ENCODE measurements at regions not wholly inside any gene's neighbourhood (a gene's known extent, or its start where the extent isn't known, plus 50 kb on each side); places are given as distances from the start of the nearest gene placed in this dataset.

- H3K4me3 ChIP-seq (ENCODE audit: low read depth, low read length): no peak overlapping the region
- no peak for TF ChIP-seq CTCF (IDR thresholded peaks at IDR 0.05; ENCODE audit: low read depth, low read length, missing control alignments)
- DNase-seq (ENCODE audit: low read depth): no peak
Observed at GRCh38 chr11:15300341-15300740, 185.6 kb downstream of the INSC start.

- TF ChIP-seq CTCF (IDR thresholded peaks at IDR 0.05; ENCODE audit: low read depth, low read length, missing control alignments): no peak
Observed at GRCh38 chr11:15307619-15308024, 192.9 kb downstream of the INSC start.

GRCh38 chr11:15308840-15309239 is 194.1 kb downstream of the INSC start:
- no peak for DNase-seq (ENCODE audit: low read depth)
- H3K4me3 ChIP-seq (ENCODE audit: low read depth, low read length): no peak overlapping the region
- TF ChIP-seq CTCF (IDR thresholded peaks at IDR 0.05; ENCODE audit: low read depth, low read length, missing control alignments): no peak

More at GRCh38 chr11:15307619-15308024, 192.9 kb downstream of the INSC start:
- no peak for DNase-seq (ENCODE audit: low read depth)
- no peak overlapping the region for H3K4me3 ChIP-seq (ENCODE audit: low read depth, low read length)

GRCh38 chr11:15309296-15309695 is 194.6 kb downstream of the INSC start:
- no peak for DNase-seq (ENCODE audit: low read depth)
- no peak overlapping the region for H3K4me3 ChIP-seq (ENCODE audit: low read depth, low read length)
- no peak for TF ChIP-seq CTCF (IDR thresholded peaks at IDR 0.05; ENCODE audit: low read depth, low read length, missing control alignments)

GRCh38 chr11:15313862-15314261 is 199.1 kb downstream of the INSC start:
- no peak for TF ChIP-seq CTCF (IDR thresholded peaks at IDR 0.05; ENCODE audit: low read depth, low read length, missing control alignments)
- no peak overlapping the region for H3K4me3 ChIP-seq (ENCODE audit: low read depth, low read length)
- no peak for DNase-seq (ENCODE audit: low read depth)

- DNase-seq (ENCODE audit: low read depth): no peak
- no peak overlapping the region for H3K4me3 ChIP-seq (ENCODE audit: low read depth, low read length)
- no peak for TF ChIP-seq CTCF (IDR thresholded peaks at IDR 0.05; ENCODE audit: low read depth, low read length, missing control alignments)
Observed at GRCh38 chr11:15318814-15319213, 204.1 kb downstream of the INSC start.

- TF ChIP-seq CTCF (IDR thresholded peaks at IDR 0.05; ENCODE audit: low read depth, low read length, missing control alignments): no peak
- no peak for DNase-seq (ENCODE audit: low read depth)
- H3K4me3 ChIP-seq (ENCODE audit: low read depth, low read length): no peak overlapping the region
Observed at GRCh38 chr11:15326520-15326919, 211.8 kb downstream of the INSC start.
